Sigmoid colon (tissue), 4 donors: ENCODE measurements at regions not wholly inside any gene's neighbourhood (a gene's known extent, or its start where the extent isn't known, plus 50 kb on each side); places are given as distances from the start of the nearest gene placed in this dataset.

ENCODE experiments used
- EP300 ChIP-seq, 4 donors: sonication (generic); formaldehyde crosslinking; IDR thresholded peaks; one replicate each; pipeline ENCODE4 v1.6.1; 2017; ENCODE audit warnings: antibody characterized with exemption in 4 of 4
- POLR2A ChIP-seq, 2 donors: fragments of 450-650 bp; IDR thresholded peaks; one replicate each; pipeline ENCODE4 v1.6.1; 2016; ENCODE audit warnings: antibody characterized with exemption in 2 of 2, mild to moderate bottlenecking in 2 of 2, moderate library complexity in 2 of 2
- POLR2AphosphoS5 ChIP-seq, 4 donors: sonication (generic); formaldehyde crosslinking; IDR thresholded peaks; one replicate each; pipeline ENCODE4 v1.6.1; 2017; ENCODE audit warnings: antibody characterized with exemption in 4 of 4
- TF ChIP-seq, protein P1 (sequence below), 4 experiments: fragments of 450-650 bp in 3 of 4; fragments of 200-600 bp in 1 of 4; IDR thresholded peaks; one replicate each; pipeline ENCODE4 v1.5.1; 2016 to 2019; ENCODE audit warnings: antibody characterized with exemption in 4 of 4, mild to moderate bottlenecking in 3 of 4, moderate library complexity in 2 of 4

DNA sequence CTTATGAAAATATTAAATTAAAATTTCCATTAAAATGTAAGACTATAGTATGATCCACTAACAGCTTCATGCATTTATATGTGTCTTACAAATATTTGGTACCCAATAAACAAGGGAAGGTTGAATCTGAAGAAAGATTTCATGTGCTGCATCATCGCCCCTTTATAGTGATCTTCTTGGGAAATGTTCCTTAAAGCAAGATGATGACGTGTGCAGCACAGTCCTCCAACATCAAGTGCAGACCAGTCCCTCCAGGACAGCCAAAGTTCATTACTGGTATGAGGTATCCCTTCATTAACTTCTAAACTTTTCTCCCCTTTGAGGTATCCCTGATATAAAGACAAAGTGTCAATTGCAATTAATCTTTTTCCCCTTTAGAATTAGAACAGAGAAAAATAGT is 567.0 kb downstream of the METTL15 start:
- TF ChIP-seq POLR2A (IDR thresholded peaks at IDR 0.05) (no peak), POLR2AphosphoS5 (IDR thresholded peaks at IDR 0.05) (no peak), EP300 (IDR thresholded peaks at IDR 0.05) (no peak)
- TF ChIP-seq, protein P1, sequence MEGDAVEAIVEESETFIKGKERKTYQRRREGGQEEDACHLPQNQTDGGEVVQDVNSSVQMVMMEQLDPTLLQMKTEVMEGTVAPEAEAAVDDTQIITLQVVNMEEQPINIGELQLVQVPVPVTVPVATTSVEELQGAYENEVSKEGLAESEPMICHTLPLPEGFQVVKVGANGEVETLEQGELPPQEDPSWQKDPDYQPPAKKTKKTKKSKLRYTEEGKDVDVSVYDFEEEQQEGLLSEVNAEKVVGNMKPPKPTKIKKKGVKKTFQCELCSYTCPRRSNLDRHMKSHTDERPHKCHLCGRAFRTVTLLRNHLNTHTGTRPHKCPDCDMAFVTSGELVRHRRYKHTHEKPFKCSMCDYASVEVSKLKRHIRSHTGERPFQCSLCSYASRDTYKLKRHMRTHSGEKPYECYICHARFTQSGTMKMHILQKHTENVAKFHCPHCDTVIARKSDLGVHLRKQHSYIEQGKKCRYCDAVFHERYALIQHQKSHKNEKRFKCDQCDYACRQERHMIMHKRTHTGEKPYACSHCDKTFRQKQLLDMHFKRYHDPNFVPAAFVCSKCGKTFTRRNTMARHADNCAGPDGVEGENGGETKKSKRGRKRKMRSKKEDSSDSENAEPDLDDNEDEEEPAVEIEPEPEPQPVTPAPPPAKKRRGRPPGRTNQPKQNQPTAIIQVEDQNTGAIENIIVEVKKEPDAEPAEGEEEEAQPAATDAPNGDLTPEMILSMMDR (IDR thresholded peaks at IDR 0.05) = no peak
